ENCODE measurements at regions not wholly inside any gene's neighbourhood (a gene's known extent, or its start where the extent isn't known, plus 50 kb on each side); places are given as distances from the start of the nearest gene placed in this dataset.

GRCh38 chr2:149841396-149841795 lies 253.8 kb upstream of the MMADHC start (continued):
- TF ChIP-seq GTF3C2 (IDR thresholded peaks at IDR 0.05; ENCODE audit: borderline replicate concordance, extremely low read depth, insufficient read length) = no peak
- no peak for TF ChIP-seq ZNF175 (CRISPR knock-in tag; IDR thresholded peaks at IDR 0.05; ENCODE audit: low read depth)
- no peak for TF ChIP-seq NONO (IDR thresholded peaks at IDR 0.05; ENCODE audit: low read depth in 2 of 2, low read length in 1 of 2)
- no peak for TF ChIP-seq ZNF408 (CRISPR knock-in tag; IDR thresholded peaks at IDR 0.05; ENCODE audit: low read depth)
- no peak for TF ChIP-seq ZNF584 (CRISPR knock-in tag; IDR thresholded peaks at IDR 0.05; ENCODE audit: low read depth)
- TF ChIP-seq FOXA3 (CRISPR knock-in tag; conservative IDR thresholded peaks at IDR 0.05 in 1 of 2, IDR thresholded peaks at IDR 0.05 in 1 of 2) = no peak

- no peak for FAIRE-seq
- WGBS (ENCODE audit: insufficient coverage, low coverage, missing lambda C conversion rate) = 0% methylated on average over 2 of the region's 2 CpGs
- BruUV-seq (replicated peaks) = no TSS peak
- TF ChIP-seq XRCC5 (IDR thresholded peaks at IDR 0.05; ENCODE audit: low read depth, low read length) = no peak
- TF ChIP-seq ZNF76 (CRISPR knock-in tag; IDR thresholded peaks at IDR 0.05; ENCODE audit: borderline replicate concordance) = no peak
- TF ChIP-seq ZBTB7A (IDR thresholded peaks at IDR 0.05; ENCODE audit: borderline replicate concordance, control insufficient read depth, low read depth, low read length) = no peak
- no peak for TF ChIP-seq HDAC3 (IDR thresholded peaks at IDR 0.05; ENCODE audit: borderline replicate concordance, partially characterized antibody)
- no peak for TF ChIP-seq MAX (CRISPR knock-in tag; IDR thresholded peaks at IDR 0.05)
- no peak for TF ChIP-seq PKNOX1 (IDR thresholded peaks at IDR 0.05)
- TF ChIP-seq CBFA2T2 (conservative IDR thresholded peaks at IDR 0.05) = no peak
- no peak for TF ChIP-seq BRD4 (IDR thresholded peaks at IDR 0.05)
- no peak for TF ChIP-seq ZNF384 (IDR thresholded peaks at IDR 0.05; ENCODE audit: low read depth, low read length)
- TF ChIP-seq TCF7L2 (IDR thresholded peaks at IDR 0.05; ENCODE audit: low read depth, low read length) = no peak
- no peak for TF ChIP-seq GABPA (tag; conservative IDR thresholded peaks at IDR 0.05; ENCODE audit: low read depth)
- no peak for TF ChIP-seq ZNF699 (CRISPR knock-in tag; IDR thresholded peaks at IDR 0.05; ENCODE audit: insufficient replicate concordance)
- no peak for TF ChIP-seq ZNF589 (CRISPR knock-in tag; IDR thresholded peaks at IDR 0.05; ENCODE audit: low read depth)
Measured at GRCh38 chr2:149832324-149832723, 244.7 kb upstream of the MMADHC start.

More at GRCh38 chr2:149832324-149832723, 244.7 kb upstream of the MMADHC start:
- CTCF ChIA-PET (ENCODE audit: low intra/inter-chr PET ratio) = no interaction called here
- Histone ChIP-seq H3K4me2 (ENCODE audit: insufficient read depth, low read length) (no peak overlapping the region), H3K27me3 (ENCODE audit: control insufficient read depth in 2 of 2, insufficient read depth in 2 of 2, low read length in 2 of 2) (no peaks in the 10 kb centered on the region), H3K9ac (ENCODE audit: insufficient read depth in 1 of 2, low read depth in 2 of 2, low read length in 2 of 2) (no peak overlapping the region), H3K36me3 (ENCODE audit: control insufficient read depth, insufficient read depth, low read length) (no peaks in the 10 kb centered on the region), H3K9me3 (replicated peaks; ENCODE audit: control insufficient read depth, insufficient read depth, low read depth, low read length) (no peaks in the 10 kb centered on the region; the same call in 1 of the 2 replicates), H3K4me1 (replicated peaks in 1 of 2; ENCODE audit: control insufficient read depth in 2 of 2, insufficient read depth in 2 of 2, low read length in 2 of 2) (no peaks in the 10 kb centered on the region), H3K9me1 (ENCODE audit: control insufficient read depth, insufficient read depth, low read length) (no peaks in the 10 kb centered on the region), H2AFZ (ENCODE audit: low read depth, low read length) (no peak overlapping the region), H4K20me1 (replicated peaks; ENCODE audit: control insufficient read depth, insufficient read depth, low read length) (no peaks in the 10 kb centered on the region), H3K4me3 (no peak overlapping the region), H3K79me2 (ENCODE audit: control insufficient read depth, insufficient read depth, low read length) (no peaks in the 10 kb centered on the region), H3K27ac (ENCODE audit: extremely low read depth, low read depth, low read length) (no peak overlapping the region)
- no peak for DNase-seq (ENCODE audit: extremely low read depth in 1 of 4, low spot score in 3 of 4)
- intact Hi-C loops (cut with micrococcal nuclease) (no loop called here), in situ Hi-C loops (cut with MboI) (no loop called here)
- no peak for ATAC-seq
- POLR2A ChIA-PET = no interaction called here

Measured in K562 (cell line).